SK-N-SH (cell line): ENCODE measurements at regions not wholly inside any gene's neighbourhood (a gene's known extent, or its start where the extent isn't known, plus 50 kb on each side); places are given as distances from the start of the nearest gene placed in this dataset.

Experiments
- CTCF ChIA-PET: fragments of 300-600, 350-600 bp; formaldehyde crosslinking; extraction: SDS; loops from one replicate; lab custom pipeline; 2021; lab: Yijun Ruan, JAX
- POLR2A ChIA-PET: fragments of 350-600 bp; sonication (Branson Sonifier 250); formaldehyde crosslinking; extraction: SDS; loops from one replicate; lab custom pipeline; 2020; ENCODE audit warnings: antibody characterized with exemption, inconsistent platforms; lab: Yijun Ruan, JAX
- DNase-seq: peaks from one replicate; pipeline ENCODE4 v3.0.0; 2012
- H2AFZ ChIP-seq: fragments of 200-600 bp; sonication (generic); 2 replicates; pipeline ENCODE4 v1.8.1; 2016; ENCODE audit warnings: antibody characterized with exemption, mild to moderate bottlenecking, low read depth
- H3F3A ChIP-seq: fragments of 200-600 bp; sonication (generic); replicated peaks from 2 replicates; pipeline ENCODE3; 2016; ENCODE audit warnings: antibody characterized with exemption, mild to moderate bottlenecking; ENCODE audit not compliant: insufficient read depth
- H3K27ac ChIP-seq, 2 experiments: fragments of 200-500 bp in 1 of 2; fragments of 200-600 bp in 1 of 2; sonication (Bioruptor generic) in 1 of 2; sonication (generic), shearing (Covaris generic) in 1 of 2; 2 replicates each; pipeline versions ENCODE4 v1.5.1 to v1.6.1; 2014 to 2016; ENCODE audit warnings: low read depth in 2 of 2, inconsistent platforms in 1 of 2, low read length in 1 of 2, mild to moderate bottlenecking in 1 of 2, mixed read lengths in 1 of 2
- H3K27me3 ChIP-seq: fragments of 200-600 bp; sonication (generic), shearing (Covaris generic); 2 replicates; pipeline ENCODE4 v1.6.1; 2016; ENCODE audit warnings: mixed run types; ENCODE audit not compliant: insufficient read depth
- H3K36me3 ChIP-seq, 2 experiments: fragments of 200-500 bp in 1 of 2; fragments of 200-600 bp in 1 of 2; sonication (Bioruptor generic) in 1 of 2; sonication (generic) in 1 of 2; replicated peaks in 1 of 2; 2 replicates each; pipeline versions ENCODE3 to v1.5.1; 2014 to 2016; ENCODE audit warnings: low read length in 1 of 2, mild to moderate bottlenecking in 1 of 2; ENCODE audit not compliant: insufficient read depth in 2 of 2, control insufficient read depth in 1 of 2
- H3K4me1 ChIP-seq, 2 experiments: fragments of 200-500 bp in 1 of 2; fragments of 200-600 bp in 1 of 2; sonication (Bioruptor generic) in 1 of 2; sonication (generic), shearing (Covaris generic) in 1 of 2; 2 replicates each; pipeline versions ENCODE4 v1.5.1 to v1.6.1; 2014 to 2016; ENCODE audit warnings: low read depth in 1 of 2, low read length in 1 of 2, mixed run types in 1 of 2; ENCODE audit not compliant: insufficient read depth in 2 of 2, control insufficient read depth in 1 of 2
- H3K4me2 ChIP-seq: fragments of 200-600 bp; sonication (generic), shearing (Covaris generic); 2 replicates; pipeline ENCODE4 v1.6.1; 2017; ENCODE audit warnings: mixed run types
- H3K4me3 ChIP-seq, 2 experiments: fragments of 200-500 bp in 1 of 2; fragments of 200-600 bp in 1 of 2; sonication (Bioruptor generic) in 1 of 2; sonication (generic), shearing (Covaris generic) in 1 of 2; 2 replicates each; pipeline versions ENCODE4 v1.5.1 to v1.8.1; 2014 to 2016; ENCODE audit warnings: low read depth in 2 of 2, inconsistent platforms in 1 of 2, low read length in 1 of 2, mild to moderate bottlenecking in 1 of 2, mixed read lengths in 1 of 2, moderate library complexity in 1 of 2
- H3K79me2 ChIP-seq: fragments of 200-600 bp; sonication (generic); 2 replicates; pipeline ENCODE4 v1.8.1; 2017; ENCODE audit warnings: mild to moderate bottlenecking; ENCODE audit not compliant: insufficient read depth
- H3K9ac ChIP-seq: fragments of 200-600 bp; sonication (generic); 2 replicates; pipeline ENCODE4 v1.6.1; 2017; ENCODE audit warnings: mixed run types
- H3K9me2 ChIP-seq: fragments of 200-600 bp; sonication (generic); 2 replicates; pipeline ENCODE4 v1.6.1; 2017; ENCODE audit warnings: mixed run types
- H3K9me3 ChIP-seq: fragments of 200-600 bp; sonication (generic); 2 replicates; pipeline ENCODE4 v1.6.1; 2017; ENCODE audit warnings: mixed run types, mild to moderate bottlenecking, moderate library complexity
- H4K20me1 ChIP-seq: fragments of 200-600 bp; sonication (generic); 2 replicates; pipeline ENCODE4 v1.6.1; 2017; ENCODE audit warnings: mild to moderate bottlenecking, mixed run types; ENCODE audit not compliant: insufficient read depth
- CHD2 ChIP-seq: fragments of 150-350 bp; IDR thresholded peaks from 2 replicates; pipeline ENCODE4 v1.6.1; 2018; ENCODE audit warnings: low read length; ENCODE audit not compliant: partially characterized antibody
- EZH2phosphoT487 ChIP-seq: fragments of 200-600 bp; sonication (generic); IDR thresholded peaks from 2 replicates; pipeline ENCODE4 v1.6.1; 2017; ENCODE audit warnings: low read depth, mixed run types, mild to moderate bottlenecking, antibody characterized with exemption, moderate library complexity, borderline replicate concordance
- FOSL2 ChIP-seq: IDR thresholded peaks from 2 replicates; pipeline ENCODE4 v1.4.0; 2012; ENCODE audit warnings: low read depth, mild to moderate bottlenecking, moderate library complexity, borderline replicate concordance
- FOXJ3 ChIP-seq: sonication (generic); formaldehyde crosslinking; IDR thresholded peaks from 2 replicates; pipeline ENCODE4 v1.5.1; 2020; ENCODE audit warnings: mild to moderate bottlenecking, missing genetic modification reagents
- MEF2A ChIP-seq: IDR thresholded peaks from 2 replicates; pipeline ENCODE4 v1.4.0; 2012; ENCODE audit warnings: low read depth, borderline replicate concordance
- NFIC ChIP-seq: IDR thresholded peaks from 2 replicates; pipeline ENCODE4 v1.4.0; 2012; ENCODE audit warnings: borderline replicate concordance
- POLR2AphosphoS5 ChIP-seq: IDR thresholded peaks from 2 replicates; pipeline ENCODE4 v1.6.1; 2012; ENCODE audit warnings: low read depth, low read length
- RAD21 ChIP-seq: IDR thresholded peaks from 2 replicates; pipeline ENCODE4 v1.6.1; 2012; ENCODE audit warnings: mild to moderate bottlenecking, low read length
- RFX5 ChIP-seq: IDR thresholded peaks from 2 replicates; pipeline ENCODE4 v1.6.1; 2012; ENCODE audit warnings: mild to moderate bottlenecking, improper control_type of control experiment, low read length
- RXRA ChIP-seq: IDR thresholded peaks from 2 replicates; pipeline ENCODE4 v1.4.0; 2012; ENCODE audit warnings: low read depth, mild to moderate bottlenecking, borderline replicate concordance
- SMC3 ChIP-seq: IDR thresholded peaks from 2 replicates; pipeline ENCODE4 v1.6.1; 2012; ENCODE audit warnings: low read depth, low read length, improper control_type of control experiment
- TAF1 ChIP-seq: IDR thresholded peaks from 2 replicates; pipeline ENCODE4 v1.6.1; 2012; ENCODE audit warnings: low read depth, mild to moderate bottlenecking, low read length, moderate library complexity, borderline replicate concordance
- TEAD4 ChIP-seq: IDR thresholded peaks from 2 replicates; pipeline ENCODE4 v1.4.0; 2012; ENCODE audit warnings: mild to moderate bottlenecking, borderline replicate concordance; ENCODE audit not compliant: insufficient read depth
- USF1 ChIP-seq: IDR thresholded peaks from 2 replicates; pipeline ENCODE4 v1.4.0; 2012; ENCODE audit warnings: low read depth, borderline replicate concordance
- WGBS: methylation state at CpG from one replicate; pipeline ENCODE4 v1.1.6; 2017; ENCODE audit warnings: low lambda C conversion rate; 5-methylcytosine and 5-hydroxymethylcytosine counted together
- TF ChIP-seq, protein P1 (sequence below): fragments of 200-600 bp; sonication (generic); IDR thresholded peaks from 2 replicates; pipeline ENCODE4 v1.6.1; 2017; ENCODE audit warnings: antibody characterized with exemption, mild to moderate bottlenecking, moderate library complexity

GRCh38 chr3:153513236-153513635 is 351.2 kb downstream of the RAP2B start:
- Histone ChIP-seq H2AFZ (no peak overlapping the region), H3K27ac (no peak overlapping the region), H3K4me2 (no peak overlapping the region), H3K9me2 (no peaks in the 10 kb centered on the region), H3K36me3 (no peaks in the 10 kb centered on the region), H3K27me3 (no peaks in the 10 kb centered on the region), H3K4me1 (no peaks in the 10 kb centered on the region), H3K79me2 (no peaks in the 10 kb centered on the region), H3K4me3 (no peak overlapping the region), H3K9ac (no peak overlapping the region), H3K9me3 (no peaks in the 10 kb centered on the region), H4K20me1 (no peaks in the 10 kb centered on the region), H3F3A (no peaks in the 10 kb centered on the region)
- no peak for DNase-seq
- POLR2A ChIA-PET = no interaction called here
- CTCF ChIA-PET = interaction anchor here (1.1 kb wide), 1 partner anchor 239 kb away, joined by 3 read pairs; no protein-coding TSS in a partner anchor
- WGBS = 0% methylated on average over 1 of the region's 1 CpG
- TF ChIP-seq SMC3 (no peak), NFIC (no peak)
- TF ChIP-seq, protein P1, sequence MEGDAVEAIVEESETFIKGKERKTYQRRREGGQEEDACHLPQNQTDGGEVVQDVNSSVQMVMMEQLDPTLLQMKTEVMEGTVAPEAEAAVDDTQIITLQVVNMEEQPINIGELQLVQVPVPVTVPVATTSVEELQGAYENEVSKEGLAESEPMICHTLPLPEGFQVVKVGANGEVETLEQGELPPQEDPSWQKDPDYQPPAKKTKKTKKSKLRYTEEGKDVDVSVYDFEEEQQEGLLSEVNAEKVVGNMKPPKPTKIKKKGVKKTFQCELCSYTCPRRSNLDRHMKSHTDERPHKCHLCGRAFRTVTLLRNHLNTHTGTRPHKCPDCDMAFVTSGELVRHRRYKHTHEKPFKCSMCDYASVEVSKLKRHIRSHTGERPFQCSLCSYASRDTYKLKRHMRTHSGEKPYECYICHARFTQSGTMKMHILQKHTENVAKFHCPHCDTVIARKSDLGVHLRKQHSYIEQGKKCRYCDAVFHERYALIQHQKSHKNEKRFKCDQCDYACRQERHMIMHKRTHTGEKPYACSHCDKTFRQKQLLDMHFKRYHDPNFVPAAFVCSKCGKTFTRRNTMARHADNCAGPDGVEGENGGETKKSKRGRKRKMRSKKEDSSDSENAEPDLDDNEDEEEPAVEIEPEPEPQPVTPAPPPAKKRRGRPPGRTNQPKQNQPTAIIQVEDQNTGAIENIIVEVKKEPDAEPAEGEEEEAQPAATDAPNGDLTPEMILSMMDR = peak; percentile 41

GRCh38 chr3:153528473-153528872 is 366.4 kb downstream of the RAP2B start:
- Histone ChIP-seq H3K4me1 (no peaks in the 10 kb centered on the region), H3F3A (no peaks in the 10 kb centered on the region), H3K4me2 (no peak overlapping the region), H3K9me3 (0 out of 2 replicates have a peak, but pooled peaks cover 6% of the 10 kb centered on the region), H3K79me2 (no peaks in the 10 kb centered on the region), H2AFZ (no peak overlapping the region), H3K4me3 (no peak overlapping the region), H3K27ac (no peak overlapping the region), H3K9me2 (no peaks in the 10 kb centered on the region), H3K27me3 (no peaks in the 10 kb centered on the region), H4K20me1 (no peaks in the 10 kb centered on the region), H3K9ac (no peak overlapping the region), H3K36me3 (no peaks in the 10 kb centered on the region)
- no peak for DNase-seq
- POLR2A ChIA-PET = no interaction called here
- CTCF ChIA-PET = no interaction called here
- TF ChIP-seq TAF1 = no peak
- TF ChIP-seq RFX5 = no peak
- TF ChIP-seq TEAD4 = no peak
- no peak for TF ChIP-seq EZH2phosphoT487

- H3K9ac ChIP-seq = no peak overlapping the region
- TF ChIP-seq RXRA (no peak), CHD2 (no peak), TEAD4 (no peak), SMC3 (no peak), POLR2AphosphoS5 (no peak), USF1 (no peak), MEF2A (no peak), FOSL2 (no peak), FOXJ3 (CRISPR knock-in tag) (no peak), EZH2phosphoT487 (no peak), RAD21 (no peak)
- TF ChIP-seq, protein P1 = no peak
- no peaks in the 10 kb centered on the region for H3K4me1 ChIP-seq
- no peaks in the 10 kb centered on the region for H3F3A ChIP-seq
- DNase-seq = no peak
- no peaks in the 10 kb centered on the region for H4K20me1 ChIP-seq
- ChIA-PET CTCF (no interaction called here), POLR2A (no interaction called here)
- peaks cover 4% of the 10 kb centered on the region; the same call in 1 of the 2 replicates for H3K9me3 ChIP-seq
- no peaks in the 10 kb centered on the region for H3K79me2 ChIP-seq
- H3K4me2 ChIP-seq = no peak overlapping the region
- H3K9me2 ChIP-seq = no peaks in the 10 kb centered on the region
- WGBS = 4% methylated on average over 1 of the region's 1 CpG
- no peak overlapping the region for H3K4me3 ChIP-seq
- no peaks in the 10 kb centered on the region for H3K36me3 ChIP-seq
- H3K27me3 ChIP-seq = no peaks in the 10 kb centered on the region
- no peak overlapping the region for H3K27ac ChIP-seq
- H2AFZ ChIP-seq = no peak overlapping the region
Observed at GRCh38 chr3:153539263-153539662, 377.2 kb downstream of the RAP2B start.
